ENCODE measurements at regions not wholly inside any gene's neighbourhood (a gene's known extent, or its start where the extent isn't known, plus 50 kb on each side); places are given as distances from the start of the nearest gene placed in this dataset.

DNA sequence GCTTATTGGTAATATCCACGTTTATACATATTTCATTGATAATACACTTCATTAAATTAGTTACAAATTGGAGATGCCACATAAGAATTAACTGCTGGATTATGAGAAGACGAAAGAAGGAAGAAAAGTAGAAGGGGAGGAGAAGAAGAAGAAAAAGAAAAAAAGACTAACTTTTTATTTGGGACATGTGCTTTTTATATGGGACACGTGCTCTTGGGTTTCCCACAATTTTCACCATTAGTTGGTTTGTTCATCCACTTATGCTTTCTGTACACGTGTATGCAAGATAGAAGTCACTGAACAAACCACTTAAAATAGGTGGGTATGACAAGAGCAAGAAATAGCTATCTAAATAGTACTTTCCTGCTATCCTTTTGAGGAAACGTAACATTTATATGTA, 98.6 kb downstream of the MRPS30 start:
- no peak for DNase-seq
- Mint-ChIP-seq H3K27me3 (ENCODE audit: low read depth, poor library complexity) (no peaks in the 10 kb centered on the region), H3K36me3 (ENCODE audit: low read depth) (no peaks in the 10 kb centered on the region)

GRCh38 chr5:44909004-44909403, 100.3 kb downstream of the MRPS30 start:
- Mint-ChIP-seq H3K27ac (no peak overlapping the region), H3K27me3 (ENCODE audit: low read depth, poor library complexity) (no peaks in the 10 kb centered on the region), H3K4me3 (no peak overlapping the region), H3K9me3 (no peaks in the 10 kb centered on the region), H3K4me1 (no peaks in the 10 kb centered on the region), H3K36me3 (ENCODE audit: low read depth) (no peaks in the 10 kb centered on the region)
- TF ChIP-seq, protein P1, sequence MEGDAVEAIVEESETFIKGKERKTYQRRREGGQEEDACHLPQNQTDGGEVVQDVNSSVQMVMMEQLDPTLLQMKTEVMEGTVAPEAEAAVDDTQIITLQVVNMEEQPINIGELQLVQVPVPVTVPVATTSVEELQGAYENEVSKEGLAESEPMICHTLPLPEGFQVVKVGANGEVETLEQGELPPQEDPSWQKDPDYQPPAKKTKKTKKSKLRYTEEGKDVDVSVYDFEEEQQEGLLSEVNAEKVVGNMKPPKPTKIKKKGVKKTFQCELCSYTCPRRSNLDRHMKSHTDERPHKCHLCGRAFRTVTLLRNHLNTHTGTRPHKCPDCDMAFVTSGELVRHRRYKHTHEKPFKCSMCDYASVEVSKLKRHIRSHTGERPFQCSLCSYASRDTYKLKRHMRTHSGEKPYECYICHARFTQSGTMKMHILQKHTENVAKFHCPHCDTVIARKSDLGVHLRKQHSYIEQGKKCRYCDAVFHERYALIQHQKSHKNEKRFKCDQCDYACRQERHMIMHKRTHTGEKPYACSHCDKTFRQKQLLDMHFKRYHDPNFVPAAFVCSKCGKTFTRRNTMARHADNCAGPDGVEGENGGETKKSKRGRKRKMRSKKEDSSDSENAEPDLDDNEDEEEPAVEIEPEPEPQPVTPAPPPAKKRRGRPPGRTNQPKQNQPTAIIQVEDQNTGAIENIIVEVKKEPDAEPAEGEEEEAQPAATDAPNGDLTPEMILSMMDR (IDR thresholded peaks at IDR 0.05), result no peak
- DNase-seq, result no peak

More for the DNA sequence above, 98.6 kb downstream of the MRPS30 start:
- Mint-ChIP-seq H3K9me3 (no peaks in the 10 kb centered on the region), H3K4me1 (no peaks in the 10 kb centered on the region), H3K27ac (no peak overlapping the region), H3K4me3 (no peak overlapping the region)
- TF ChIP-seq, protein P1 (IDR thresholded peaks at IDR 0.05), result no peak

DNA sequence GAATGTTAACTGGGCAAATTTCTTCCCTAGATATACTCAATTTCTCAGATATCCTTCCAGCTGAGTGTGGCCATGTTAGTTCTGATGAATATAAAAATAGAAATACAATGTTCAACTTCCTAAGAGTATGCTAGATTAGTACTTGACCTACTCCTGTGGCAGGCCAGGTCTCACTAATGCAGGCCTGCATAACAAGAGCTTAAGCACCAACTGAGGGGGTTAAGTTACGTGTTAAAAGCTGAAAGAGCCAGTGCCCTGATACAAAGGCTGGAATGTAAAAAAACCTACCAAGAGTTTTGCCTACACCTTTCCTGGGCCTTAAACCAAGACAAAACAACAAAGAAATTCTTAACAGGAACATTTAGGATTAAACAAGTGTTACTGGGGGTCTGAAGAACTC, 102.8 kb downstream of the MRPS30 start:
- peaks cover 5% of the 10 kb centered on the region for H3K4me1 Mint-ChIP-seq
- TF ChIP-seq, protein P1 (IDR thresholded peaks at IDR 0.05), result no peak
- no peak for DNase-seq
- H3K4me3 Mint-ChIP-seq, result no peak overlapping the region
- no peaks in the 10 kb centered on the region for H3K27me3 Mint-ChIP-seq (ENCODE audit: low read depth, poor library complexity)
- no peaks in the 10 kb centered on the region for H3K36me3 Mint-ChIP-seq (ENCODE audit: low read depth)
- no peak overlapping the region for H3K27ac Mint-ChIP-seq
- no peaks in the 10 kb centered on the region for H3K9me3 Mint-ChIP-seq

DNA sequence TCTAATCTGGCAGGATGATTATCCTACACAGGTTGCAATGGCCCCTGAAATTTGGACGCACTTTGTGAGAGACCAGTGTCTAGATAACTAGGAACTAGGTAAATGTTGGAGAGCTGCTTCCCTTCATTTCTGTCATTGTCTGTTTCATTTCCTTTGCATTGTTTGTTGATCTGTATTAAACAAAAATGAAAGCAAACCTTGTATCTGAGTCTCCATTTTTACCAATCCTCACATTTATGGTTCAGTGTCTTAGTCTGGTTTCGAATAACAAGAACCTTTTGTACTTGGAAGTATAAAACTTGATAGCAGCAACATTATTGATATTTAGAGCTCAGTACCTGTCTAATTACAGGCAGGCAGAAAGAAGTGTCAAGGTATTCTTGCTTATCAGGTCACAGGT, 105.5 kb downstream of the MRPS30 start:
- Mint-ChIP-seq H3K4me3 (no peak overlapping the region), H3K9me3 (no peaks in the 10 kb centered on the region), H3K36me3 (ENCODE audit: low read depth) (no peaks in the 10 kb centered on the region), H3K4me1 (peaks cover 9% of the 10 kb centered on the region), H3K27me3 (ENCODE audit: low read depth, poor library complexity) (peaks cover under 1% of the 10 kb centered on the region), H3K27ac (no peak overlapping the region)
- DNase-seq, result no peak
- TF ChIP-seq, protein P1 (IDR thresholded peaks at IDR 0.05), result no peak

DNA sequence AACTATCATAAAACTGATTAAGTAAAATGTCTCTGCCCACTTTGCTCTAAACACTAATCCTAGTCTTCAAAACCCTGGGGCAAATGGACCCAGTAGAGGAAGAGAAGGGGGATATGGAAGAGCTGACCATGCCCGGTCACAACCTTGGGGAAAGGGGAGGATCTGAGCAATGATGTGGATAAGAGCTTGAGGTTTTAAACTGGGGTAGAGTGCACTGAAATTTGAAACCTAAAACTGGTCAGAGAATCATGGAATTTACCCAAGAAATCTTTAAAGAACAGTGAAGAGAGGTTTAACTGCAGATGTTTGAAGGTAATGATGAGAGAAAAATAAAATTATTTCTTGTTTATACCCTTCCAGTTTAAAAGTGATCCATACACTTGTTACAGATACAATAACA, 110.8 kb downstream of the MRPS30 start:
- H3K4me1 Mint-ChIP-seq, result peaks cover 14% of the 10 kb centered on the region
- H3K27me3 Mint-ChIP-seq (ENCODE audit: low read depth, poor library complexity), result peaks cover 2% of the 10 kb centered on the region
- H3K36me3 Mint-ChIP-seq (ENCODE audit: low read depth), result no peaks in the 10 kb centered on the region
- peaks cover 4% of the 10 kb centered on the region for H3K9me3 Mint-ChIP-seq
- peak overlapping the region; percentile 92 for H3K27ac Mint-ChIP-seq
- no peak overlapping the region for H3K4me3 Mint-ChIP-seq
- TF ChIP-seq, protein P1 (IDR thresholded peaks at IDR 0.05), result no peak
- no peak for DNase-seq

- no peak for DNase-seq
- no peak overlapping the region for H3K27ac Mint-ChIP-seq
- no peaks in the 10 kb centered on the region for H3K36me3 Mint-ChIP-seq (ENCODE audit: low read depth)
- H3K27me3 Mint-ChIP-seq (ENCODE audit: low read depth, poor library complexity), result no peaks in the 10 kb centered on the region
- TF ChIP-seq, protein P1 (IDR thresholded peaks at IDR 0.05), result no peak
- H3K4me3 Mint-ChIP-seq, result no peak overlapping the region
- no peaks in the 10 kb centered on the region for H3K9me3 Mint-ChIP-seq
- no peaks in the 10 kb centered on the region for H3K4me1 Mint-ChIP-seq
These were observed 118.5 kb downstream of the MRPS30 start for GRCh38 chr5:44927115-44927733.
